Hepatocyte (in vitro differentiated cells): ENCODE measurements at regions not wholly inside any gene's neighbourhood (a gene's known extent, or its start where the extent isn't known, plus 50 kb on each side); places are given as distances from the start of the nearest gene placed in this dataset.

Experiments used
- DNase-seq: peaks from one replicate; pipeline ENCODE4 v3.0.0-alpha.2; 2016; ENCODE audit warnings: low spot score
- H2AFZ ChIP-seq: fragments of 200-600 bp; sonication (generic); 2 replicates; pipeline ENCODE4 v1.6.0; 2016; ENCODE audit warnings: antibody characterized with exemption, mild to moderate bottlenecking
- H3K27ac ChIP-seq: fragments of 200-600 bp; sonication (generic); 2 replicates; pipeline ENCODE4 v1.5.1; 2016; ENCODE audit warnings: mild to moderate bottlenecking
- H3K27me3 ChIP-seq: fragments of 200-600 bp; sonication (generic); 2 replicates; pipeline ENCODE4 v1.6.1; 2016
- H3K36me3 ChIP-seq: fragments of 200-600 bp; sonication (generic); replicated peaks from 2 replicates; pipeline ENCODE4 v1.5.1; 2016; ENCODE audit warnings: low read depth; ENCODE audit not compliant: insufficient read depth
- H3K4me1 ChIP-seq: fragments of 200-600 bp; sonication (generic); 2 replicates; pipeline ENCODE4 v1.5.1; 2016; ENCODE audit warnings: mild to moderate bottlenecking, moderate library complexity; ENCODE audit not compliant: insufficient read depth
- H3K4me2 ChIP-seq: fragments of 200-600 bp; sonication (generic); 2 replicates; pipeline ENCODE4 v1.6.0; 2016
- H3K4me3 ChIP-seq: fragments of 200-600 bp; sonication (generic); 2 replicates; pipeline ENCODE4 v1.5.1; 2016; ENCODE audit warnings: mild to moderate bottlenecking
- H3K79me2 ChIP-seq: fragments of 200-600 bp; sonication (generic); 2 replicates; pipeline ENCODE4 v1.6.0; 2017; ENCODE audit warnings: mild to moderate bottlenecking
- H3K9me2 ChIP-seq: fragments of 200-600 bp; sonication (generic); replicated peaks from 2 replicates; pipeline ENCODE4 v1.6.0; 2017; ENCODE audit warnings: mild to moderate bottlenecking; ENCODE audit not compliant: insufficient read depth
- H3K9me3 ChIP-seq: fragments of 200-600 bp; sonication (generic); 2 replicates; pipeline ENCODE4 v1.5.1; 2016; ENCODE audit warnings: low read depth, mild to moderate bottlenecking
- H4K20me1 ChIP-seq: fragments of 200-600 bp; sonication (generic); 2 replicates; pipeline ENCODE4 v1.6.0; 2016; ENCODE audit warnings: mild to moderate bottlenecking; ENCODE audit not compliant: insufficient read depth, poor library complexity, severe bottlenecking
- EZH2 ChIP-seq: fragments of 200-600 bp; sonication (generic); IDR thresholded peaks from 2 replicates; pipeline ENCODE4 v1.6.1; 2016; ENCODE audit warnings: antibody characterized with exemption, mild to moderate bottlenecking, borderline replicate concordance
- EZH2phosphoT487 ChIP-seq: fragments of 200-600 bp; sonication (generic); IDR thresholded peaks from one replicate; pipeline ENCODE4 v1.6.1; 2018; ENCODE audit warnings: antibody characterized with exemption, mild to moderate bottlenecking, low read depth, moderate library complexity; ENCODE audit not compliant: unreplicated experiment, severe bottlenecking
- WGBS: methylation state at CpG from one replicate; pipeline ENCODE4 v1.1.6; 2016; ENCODE audit warnings: low lambda C conversion rate; ENCODE audit errors: missing lambda C conversion rate; 5-methylcytosine and 5-hydroxymethylcytosine counted together
- TF ChIP-seq, protein P1 (sequence below): fragments of 200-600 bp; sonication (generic); IDR thresholded peaks from 2 replicates; pipeline ENCODE4 v1.5.1; 2016; ENCODE audit warnings: antibody characterized with exemption, mild to moderate bottlenecking; ENCODE audit not compliant: poor library complexity

GRCh38 chr5:124927735-124928134, 181.3 kb upstream of the ZNF608 start:
- Histone ChIP-seq H3K4me2 (no peak overlapping the region), H3K4me3 (no peak overlapping the region), H3K9me2 (no peaks in the 10 kb centered on the region), H3K9me3 (no peaks in the 10 kb centered on the region), H3K4me1 (peaks cover 10% of the 10 kb centered on the region), H3K27me3 (no peaks in the 10 kb centered on the region), H2AFZ (no peak overlapping the region), H3K79me2 (no peaks in the 10 kb centered on the region), H4K20me1 (no peaks in the 10 kb centered on the region), H3K36me3 (no peaks in the 10 kb centered on the region), H3K27ac (no peak overlapping the region)
- TF ChIP-seq, protein P1, sequence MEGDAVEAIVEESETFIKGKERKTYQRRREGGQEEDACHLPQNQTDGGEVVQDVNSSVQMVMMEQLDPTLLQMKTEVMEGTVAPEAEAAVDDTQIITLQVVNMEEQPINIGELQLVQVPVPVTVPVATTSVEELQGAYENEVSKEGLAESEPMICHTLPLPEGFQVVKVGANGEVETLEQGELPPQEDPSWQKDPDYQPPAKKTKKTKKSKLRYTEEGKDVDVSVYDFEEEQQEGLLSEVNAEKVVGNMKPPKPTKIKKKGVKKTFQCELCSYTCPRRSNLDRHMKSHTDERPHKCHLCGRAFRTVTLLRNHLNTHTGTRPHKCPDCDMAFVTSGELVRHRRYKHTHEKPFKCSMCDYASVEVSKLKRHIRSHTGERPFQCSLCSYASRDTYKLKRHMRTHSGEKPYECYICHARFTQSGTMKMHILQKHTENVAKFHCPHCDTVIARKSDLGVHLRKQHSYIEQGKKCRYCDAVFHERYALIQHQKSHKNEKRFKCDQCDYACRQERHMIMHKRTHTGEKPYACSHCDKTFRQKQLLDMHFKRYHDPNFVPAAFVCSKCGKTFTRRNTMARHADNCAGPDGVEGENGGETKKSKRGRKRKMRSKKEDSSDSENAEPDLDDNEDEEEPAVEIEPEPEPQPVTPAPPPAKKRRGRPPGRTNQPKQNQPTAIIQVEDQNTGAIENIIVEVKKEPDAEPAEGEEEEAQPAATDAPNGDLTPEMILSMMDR: no peak
- no peak for TF ChIP-seq EZH2
- TF ChIP-seq EZH2phosphoT487: no peak
- DNase-seq: no peak
- 90% methylated on average over 3 of the region's 3 CpGs for WGBS

DNA sequence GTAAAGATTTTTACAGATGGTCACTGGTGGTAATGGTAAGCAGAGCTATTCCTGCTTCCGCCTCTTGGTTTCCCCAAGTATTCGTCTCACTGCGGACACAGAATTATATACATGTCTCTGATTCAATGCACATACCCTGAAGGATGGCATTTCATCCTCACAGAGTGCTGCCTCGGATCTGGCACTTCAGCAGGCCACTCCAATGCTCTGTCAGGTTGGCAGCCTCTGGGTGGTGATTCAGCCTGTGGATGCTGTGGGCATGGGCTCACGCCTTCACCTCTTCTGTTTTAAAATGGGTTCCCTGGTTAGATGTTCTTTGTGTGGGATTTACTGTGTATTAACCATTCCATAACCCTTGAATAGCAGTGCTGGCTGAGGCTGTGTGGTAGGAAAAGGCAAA, 182.6 kb upstream of the ZNF608 start:
- H3K4me2 ChIP-seq: no peak overlapping the region
- no peak overlapping the region for H3K4me3 ChIP-seq
- no peaks in the 10 kb centered on the region for H3K9me2 ChIP-seq
- H3K27me3 ChIP-seq: no peaks in the 10 kb centered on the region
- WGBS: 96% methylated on average over 5 of the region's 5 CpGs
- no peaks in the 10 kb centered on the region for H4K20me1 ChIP-seq
- DNase-seq: no peak
- H2AFZ ChIP-seq: no peak overlapping the region
- TF ChIP-seq, protein P1: no peak
- TF ChIP-seq EZH2 (no peak), EZH2phosphoT487 (no peak)
- H3K9me3 ChIP-seq: no peaks in the 10 kb centered on the region
- H3K4me1 ChIP-seq: peaks cover 9% of the 10 kb centered on the region
- H3K36me3 ChIP-seq: no peaks in the 10 kb centered on the region
- no peak overlapping the region for H3K27ac ChIP-seq
- H3K79me2 ChIP-seq: no peaks in the 10 kb centered on the region

- Histone ChIP-seq H3K36me3 (no peaks in the 10 kb centered on the region), H3K4me1 (peaks cover 9% of the 10 kb centered on the region), H4K20me1 (no peaks in the 10 kb centered on the region), H3K27ac (no peak overlapping the region), H3K9me3 (peaks cover 3% of the 10 kb centered on the region), H3K4me2 (no peak overlapping the region), H3K27me3 (no peaks in the 10 kb centered on the region), H3K79me2 (no peaks in the 10 kb centered on the region), H2AFZ (no peak overlapping the region), H3K9me2 (no peaks in the 10 kb centered on the region), H3K4me3 (no peak overlapping the region)
- TF ChIP-seq EZH2 (no peak), EZH2phosphoT487 (no peak)
- TF ChIP-seq, protein P1: no peak
- WGBS: 32% methylated on average over 4 of the region's 4 CpGs
- DNase-seq: peak; percentile 44
These were observed 186.6 kb upstream of the ZNF608 start for GRCh38 chr5:124932791-124933600.
